Activated T-cell treated with anti-CD3 and anti-CD28 coated beads for 24 hours (primary cell): ENCODE measurements at regions not wholly inside any gene's neighbourhood (a gene's known extent, or its start where the extent isn't known, plus 50 kb on each side); places are given as distances from the start of the nearest gene placed in this dataset.
"Not testable (repeated sequence)": the region's sequence is repeated elsewhere in the genome, so short reads cannot be mapped to it uniquely, and the experiment has no call there.

Experiments used
- DNase-seq: peaks from one replicate; pipeline ENCODE4 v3.0.0-alpha.2; 2020; ENCODE audit warnings: low read depth

- no peak for DNase-seq
Observed at GRCh38 chr4:111400741-111401140, 744.5 kb upstream of the FAM241A start.

GRCh38 chr4:111404673-111405072 lies 740.6 kb upstream of the FAM241A start:
- DNase-seq: no peak

GRCh38 chr4:111405989-111406388 lies 739.3 kb upstream of the FAM241A start:
- DNase-seq: no peak

- no peak for DNase-seq
Observed at GRCh38 chr4:111410571-111410970, 734.7 kb upstream of the FAM241A start.

- no peak for DNase-seq
Observed at GRCh38 chr4:111417521-111417920, 727.7 kb upstream of the FAM241A start.

GRCh38 chr4:111433441-111433840 lies 711.8 kb upstream of the FAM241A start:
- DNase-seq: no peak

- no peak for DNase-seq
Observed at GRCh38 chr4:111434586-111434985, 710.7 kb upstream of the FAM241A start.

GRCh38 chr4:111435986-111436744 lies 709.1 kb upstream of the FAM241A start:
- DNase-seq: no peak

GRCh38 chr4:111441687-111442086 lies 703.6 kb upstream of the FAM241A start:
- DNase-seq: no peak

- DNase-seq: not testable (repeated sequence)
Observed at GRCh38 chr4:111444836-111445235, 700.4 kb upstream of the FAM241A start.

GRCh38 chr4:111449657-111450056 lies 695.6 kb upstream of the FAM241A start:
- no peak for DNase-seq

- no peak for DNase-seq
Observed at GRCh38 chr4:111450867-111451266, 694.4 kb upstream of the FAM241A start.

GRCh38 chr4:111453216-111453615 lies 692.0 kb upstream of the FAM241A start:
- DNase-seq: no peak

GRCh38 chr4:111454961-111455360 lies 690.3 kb upstream of the FAM241A start:
- DNase-seq: no peak

GRCh38 chr4:111464251-111465045 lies 680.8 kb upstream of the FAM241A start:
- no peak for DNase-seq

GRCh38 chr4:111466811-111467604 lies 678.2 kb upstream of the FAM241A start:
- no peak for DNase-seq

GRCh38 chr4:111475001-111475400 lies 670.3 kb upstream of the FAM241A start:
- no peak for DNase-seq

- DNase-seq: no peak
Observed at GRCh38 chr4:111475666-111476065, 669.6 kb upstream of the FAM241A start.

- DNase-seq: no peak
Observed at GRCh38 chr4:111480510-111480909, 664.7 kb upstream of the FAM241A start.

GRCh38 chr4:111483375-111484169 lies 661.7 kb upstream of the FAM241A start:
- DNase-seq: no peak

GRCh38 chr4:111492496-111492895 lies 652.8 kb upstream of the FAM241A start:
- no peak for DNase-seq

- DNase-seq: no peak
Observed at GRCh38 chr4:111494471-111494870, 650.8 kb upstream of the FAM241A start.
